IPS DF 19.7 (cell line): ENCODE measurements at regions not wholly inside any gene's neighbourhood (a gene's known extent, or its start where the extent isn't known, plus 50 kb on each side); places are given as distances from the start of the nearest gene placed in this dataset.

Source experiments
- DNase-seq: peaks from one replicate; pipeline ENCODE4 v3.0.0-alpha.2; 2013; ENCODE audit warnings: low read depth, low spot score

DNA sequence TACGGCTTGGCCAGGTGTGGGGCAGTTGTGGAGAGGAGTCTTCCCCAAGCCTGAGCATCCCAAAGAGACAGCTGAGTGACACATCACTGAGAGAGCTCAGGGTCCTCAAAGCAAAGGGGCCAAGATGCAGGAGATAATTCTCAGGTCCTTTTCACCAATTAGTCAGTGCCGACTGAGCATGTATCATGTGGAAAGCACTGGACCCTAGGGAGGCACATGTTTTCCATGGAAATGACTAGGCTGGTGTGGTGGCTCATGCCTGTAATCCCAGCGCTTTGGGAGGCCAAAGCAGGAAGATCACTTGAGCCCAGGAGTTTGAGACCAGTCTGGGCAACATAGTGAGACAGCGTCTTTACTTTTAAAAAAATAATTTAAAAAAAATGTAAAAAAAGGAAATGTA lies 67.3 kb upstream of the PRPS1 start:
- DNase-seq = no peak

DNA sequence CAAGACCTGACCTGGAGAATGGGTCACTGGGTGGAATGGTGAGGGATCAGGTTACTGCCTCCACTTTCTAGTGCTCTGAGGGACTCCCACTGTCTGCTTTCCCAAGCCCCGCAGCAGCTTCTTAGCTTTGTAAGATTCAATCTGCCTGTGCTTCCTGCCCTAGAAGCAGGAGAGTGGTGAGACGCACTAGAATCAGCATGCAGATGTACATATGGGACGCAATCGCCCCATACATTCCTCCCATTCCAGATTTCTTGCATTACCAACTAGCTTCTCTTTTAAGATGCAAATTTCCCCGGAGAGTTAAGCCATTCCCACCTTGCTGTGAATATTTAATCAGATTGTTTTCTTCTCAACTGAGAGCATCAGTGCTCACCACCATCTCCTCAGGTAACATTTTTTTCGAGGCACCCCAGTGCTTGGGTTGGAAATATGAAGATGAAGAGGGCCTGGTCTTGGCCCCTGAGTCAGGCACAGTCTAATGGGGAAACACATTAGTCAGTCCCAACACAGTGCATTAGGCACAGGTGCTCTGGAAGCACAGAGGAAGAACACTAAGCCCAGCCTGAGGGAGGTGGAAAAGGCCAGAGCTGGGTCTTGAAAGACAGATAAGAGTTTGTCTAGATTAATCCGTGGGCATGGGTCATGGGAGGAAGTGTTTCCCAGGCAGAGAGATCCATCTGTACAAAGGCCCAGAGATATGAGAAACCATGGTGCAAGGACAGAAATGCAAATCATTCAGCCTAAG lies 66.7 kb upstream of the PRPS1 start:
- DNase-seq = peak; percentile 72

DNA sequence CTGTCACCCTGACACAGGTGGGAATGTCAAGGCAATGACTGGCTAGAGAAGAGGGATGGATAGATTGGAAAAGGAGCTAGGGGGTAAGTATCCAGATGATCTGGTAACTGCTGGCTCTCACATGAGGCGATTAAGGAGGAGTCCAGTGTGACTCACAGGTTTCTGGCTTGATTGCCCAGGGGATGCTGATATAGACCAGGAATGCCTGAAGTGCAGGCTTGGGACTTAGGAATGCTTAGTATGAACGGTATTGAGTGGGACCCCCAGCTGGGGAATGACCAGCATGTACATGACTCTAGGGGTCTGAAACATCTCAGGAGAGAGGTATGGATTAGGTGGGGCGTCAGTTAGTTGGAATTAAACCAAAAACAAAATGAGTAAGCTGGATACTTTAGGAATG lies 65.8 kb upstream of the PRPS1 start:
- no peak for DNase-seq

DNA sequence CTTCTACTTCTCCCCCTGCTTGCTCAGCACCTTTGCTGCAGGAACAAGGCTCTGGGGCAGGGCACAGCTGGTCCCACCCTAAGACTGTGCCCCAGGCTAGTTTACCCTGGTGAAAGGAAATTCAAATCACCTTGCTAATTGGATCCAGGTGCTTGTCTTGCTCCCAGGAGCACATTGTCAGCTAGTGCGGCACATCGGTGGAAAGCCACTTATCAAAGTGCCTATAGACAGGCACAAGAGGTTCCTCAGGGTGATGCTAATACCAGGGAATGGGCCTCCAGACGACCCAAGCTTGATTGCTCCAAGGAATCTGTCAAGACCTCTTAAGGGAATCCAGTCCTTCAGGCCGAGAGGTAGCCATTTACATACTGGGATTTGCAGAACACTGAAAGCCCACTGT lies 64.5 kb upstream of the PRPS1 start:
- DNase-seq = no peak

DNA sequence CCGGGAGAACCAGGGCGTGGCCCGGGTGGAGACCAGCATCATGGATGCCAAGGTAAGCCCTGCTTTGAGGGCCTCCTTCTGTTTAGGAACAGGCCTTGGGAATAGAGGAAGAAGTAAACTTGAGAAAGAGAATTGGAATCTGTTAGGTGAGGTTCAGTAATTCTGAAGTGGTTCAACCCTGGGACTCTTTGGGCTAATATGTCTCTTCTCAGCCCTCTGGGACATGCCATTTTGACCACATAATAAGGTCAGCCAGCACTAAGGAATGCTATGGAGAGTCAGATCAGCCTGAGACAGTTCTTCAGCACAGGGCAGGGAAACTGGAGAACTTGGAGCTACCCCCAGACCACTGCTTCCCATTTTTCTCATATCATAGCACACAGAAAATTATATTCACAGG lies 63.3 kb upstream of the PRPS1 start:
- DNase-seq = no peak

DNA sequence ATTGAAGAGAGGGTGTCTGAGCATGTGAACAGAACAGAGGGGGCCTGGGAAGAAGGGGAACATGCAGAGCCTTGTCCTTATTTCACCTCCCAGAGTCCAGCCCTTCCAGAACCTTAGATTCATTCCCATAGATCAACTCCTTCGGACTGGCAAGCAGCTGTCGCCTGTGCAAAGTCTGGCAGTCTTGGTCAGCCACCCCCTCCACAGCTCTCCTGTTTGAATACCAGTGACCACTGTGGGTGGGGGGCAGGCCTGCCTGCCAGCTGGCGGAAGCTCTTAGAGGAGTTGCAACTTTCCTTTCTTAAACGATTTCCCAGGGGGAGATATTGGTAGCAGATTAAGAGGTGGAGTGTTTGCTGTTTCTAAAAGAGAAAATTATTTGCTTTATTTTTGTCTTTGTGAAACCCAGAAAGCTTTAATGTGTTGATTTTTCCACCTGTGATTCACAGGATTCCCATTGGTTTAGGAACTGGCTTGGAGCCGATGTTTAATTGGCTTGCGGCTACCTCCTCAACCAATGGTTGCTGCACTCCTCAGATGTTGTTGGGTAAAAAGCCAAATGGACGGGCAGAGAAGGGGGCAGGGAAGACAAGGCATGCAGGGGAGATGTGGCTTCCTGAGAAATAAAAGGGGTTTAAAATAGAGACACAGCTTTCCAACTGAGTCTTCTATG lies 62.2 kb upstream of the PRPS1 start:
- no peak for DNase-seq

DNA sequence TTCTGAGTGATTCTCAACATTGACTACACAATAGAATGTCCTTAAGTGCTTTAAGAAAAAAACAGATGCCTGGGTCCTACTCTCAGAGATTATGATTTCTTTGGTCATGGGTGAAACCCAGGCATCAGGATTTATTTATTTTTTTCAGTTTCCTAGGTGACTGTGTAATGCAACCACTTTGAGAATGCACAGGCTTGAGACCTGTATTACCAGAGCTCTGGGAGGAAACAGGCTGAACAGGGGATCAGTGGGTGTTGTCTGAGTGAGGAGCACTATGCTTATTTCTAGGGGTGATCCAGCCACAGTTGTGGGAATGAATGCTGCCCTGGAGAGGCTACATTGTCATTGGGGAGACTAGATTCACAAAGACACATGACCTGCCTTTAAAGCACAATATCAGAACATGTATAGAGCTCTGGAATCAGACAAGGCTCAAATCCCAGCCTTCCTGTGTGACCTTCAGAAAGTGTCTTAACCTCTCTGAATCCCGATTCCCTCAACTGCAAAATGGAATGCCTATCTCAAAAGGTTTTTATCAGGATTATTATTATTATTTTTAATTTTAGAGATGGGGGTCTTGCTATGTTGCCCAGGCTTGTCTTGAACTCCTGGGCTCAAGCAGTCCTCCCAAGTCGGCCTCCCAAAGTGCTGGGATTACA lies 61.6 kb upstream of the PRPS1 start:
- DNase-seq = no peak

DNA sequence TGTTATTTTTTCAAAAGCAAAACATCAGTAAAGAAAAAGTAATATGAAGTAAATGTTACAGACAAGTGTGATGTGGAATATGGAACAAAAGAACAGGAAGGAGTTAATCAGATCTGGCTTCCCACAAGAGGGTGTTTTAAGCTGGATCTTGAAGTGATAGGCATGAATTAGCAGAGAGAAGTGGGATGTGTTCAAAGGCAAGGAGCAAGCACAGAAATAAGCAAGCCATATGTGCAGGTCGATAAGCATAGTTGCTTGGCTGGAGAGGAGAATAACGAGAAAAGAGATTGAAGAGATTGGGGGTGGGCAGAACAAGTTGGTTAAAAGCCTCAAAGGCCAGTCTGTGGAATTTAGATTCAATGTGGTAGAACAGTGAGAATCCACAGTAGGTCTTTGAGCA lies 60.9 kb upstream of the PRPS1 start:
- no peak for DNase-seq

DNA sequence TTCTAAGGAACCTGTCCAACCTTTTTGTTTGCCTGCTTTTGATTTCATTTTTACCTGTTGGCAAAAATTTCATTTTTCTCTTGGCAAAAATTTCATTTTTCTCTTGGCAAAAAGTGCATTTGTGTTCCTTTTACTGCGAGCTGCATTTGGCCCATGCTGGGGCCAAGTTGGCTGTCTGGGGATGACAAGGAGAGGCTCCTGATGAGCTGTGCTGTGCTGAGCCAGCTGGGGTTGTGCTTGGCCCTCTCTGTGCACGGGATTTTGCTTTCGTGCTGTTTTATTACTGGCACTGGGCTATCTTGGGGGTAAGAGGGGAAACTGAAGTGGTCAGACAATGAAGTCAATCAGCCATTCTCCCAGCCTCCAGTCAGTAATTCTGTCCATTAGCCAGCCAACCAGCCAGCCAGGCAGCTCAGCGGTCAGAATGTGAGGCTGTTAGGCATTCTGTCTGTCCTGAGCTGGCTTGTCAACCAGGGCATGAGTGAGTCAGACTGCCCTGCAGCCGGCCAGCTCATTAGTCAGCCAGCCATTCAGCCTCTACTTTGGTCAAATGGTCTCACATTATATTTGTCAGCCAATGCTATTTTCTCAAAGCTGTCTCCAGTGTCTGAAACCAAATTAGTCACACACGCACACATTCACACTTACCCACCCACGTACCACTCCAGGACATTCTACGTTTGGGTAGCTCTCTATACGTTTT lies 56.9 kb upstream of the PRPS1 start:
- no peak for DNase-seq

DNA sequence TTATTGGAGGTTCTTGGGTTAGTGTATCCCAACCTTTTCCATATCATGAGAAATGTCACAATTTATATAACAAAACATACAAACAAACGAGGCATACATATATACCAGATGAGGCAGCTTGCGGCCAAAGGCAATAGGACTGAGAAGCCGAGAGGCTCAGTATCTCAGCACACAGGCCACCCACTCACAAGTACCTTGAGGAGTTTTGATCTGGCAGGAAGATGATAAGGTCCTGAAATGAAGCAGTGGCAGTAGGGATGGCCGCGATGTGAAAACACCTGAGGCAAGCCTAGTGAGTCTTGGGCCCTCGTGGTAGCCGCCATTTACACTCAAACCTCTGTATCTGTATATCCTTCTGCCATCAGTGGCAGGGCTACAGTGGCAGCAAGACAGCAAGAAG lies 55.3 kb upstream of the PRPS1 start:
- DNase-seq = no peak

DNA sequence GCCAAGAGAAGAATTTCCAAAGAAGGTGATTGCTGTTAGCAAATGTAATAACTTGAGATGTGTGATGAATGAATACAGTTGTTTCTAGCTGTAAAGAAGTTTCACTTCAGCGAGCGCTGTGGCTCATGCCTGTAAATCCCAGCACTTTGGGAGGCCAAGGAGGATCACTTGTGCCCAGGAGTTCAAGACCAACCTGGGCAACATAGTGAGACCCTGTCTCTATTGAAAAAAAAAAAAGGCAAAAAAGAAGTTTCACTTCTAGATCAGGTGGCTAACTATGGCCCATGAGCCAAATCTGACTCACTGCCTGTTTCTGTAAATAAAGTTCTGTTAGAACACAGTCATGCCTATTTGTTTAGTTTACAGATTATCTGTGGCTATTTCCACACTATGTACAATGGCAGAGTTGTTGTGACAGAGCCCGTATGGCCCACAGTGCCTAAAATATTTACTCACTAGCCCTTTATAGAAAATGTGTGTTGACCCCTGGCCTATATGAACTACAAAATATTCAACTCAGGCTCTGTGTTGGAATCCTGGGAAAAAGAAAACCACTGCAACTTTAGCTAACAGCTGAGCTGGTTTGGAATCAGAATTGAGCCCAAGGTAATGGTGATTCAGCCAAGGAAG lies 54.1 kb upstream of the PRPS1 start:
- DNase-seq = no peak

DNA sequence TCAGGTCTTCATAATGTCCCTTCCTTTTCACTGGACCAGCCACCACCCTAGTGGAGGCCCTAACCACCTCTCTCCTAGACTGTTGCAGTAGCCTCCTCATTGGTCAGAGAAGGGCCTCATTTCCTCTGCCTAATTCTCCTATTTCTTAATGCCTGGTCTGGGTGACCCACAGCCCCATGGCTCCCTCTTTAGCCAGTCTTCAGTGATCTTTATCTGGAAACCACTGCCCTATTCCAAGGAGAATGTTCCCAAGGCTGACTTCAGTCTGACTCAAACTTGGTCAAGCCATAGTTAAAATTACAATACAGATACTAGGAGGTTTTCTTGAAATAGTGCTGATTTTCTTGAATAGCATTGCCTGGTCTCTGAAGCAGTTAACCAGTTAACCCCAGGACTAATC lies 53.6 kb upstream of the PRPS1 start:
- no peak for DNase-seq

DNA sequence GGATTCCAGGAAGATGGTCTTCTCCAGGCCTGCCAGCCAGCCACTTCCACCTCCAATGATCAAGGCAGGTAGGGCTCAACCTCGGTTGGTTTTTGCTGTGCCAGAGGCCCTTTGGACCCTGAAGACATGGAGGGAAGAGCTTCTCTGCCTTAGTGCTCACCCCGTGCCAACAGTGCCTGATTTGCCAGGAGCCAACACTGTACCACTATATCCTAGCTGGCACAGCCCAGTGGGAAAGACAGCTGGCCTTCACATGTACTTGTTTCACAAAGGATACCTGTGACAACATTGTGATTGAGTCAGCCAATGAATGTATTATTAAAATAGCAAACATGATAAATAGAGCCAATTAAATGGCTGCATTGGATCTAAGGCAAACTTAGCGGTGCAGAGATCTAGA lies 51.9 kb upstream of the PRPS1 start:
- no peak for DNase-seq

DNA sequence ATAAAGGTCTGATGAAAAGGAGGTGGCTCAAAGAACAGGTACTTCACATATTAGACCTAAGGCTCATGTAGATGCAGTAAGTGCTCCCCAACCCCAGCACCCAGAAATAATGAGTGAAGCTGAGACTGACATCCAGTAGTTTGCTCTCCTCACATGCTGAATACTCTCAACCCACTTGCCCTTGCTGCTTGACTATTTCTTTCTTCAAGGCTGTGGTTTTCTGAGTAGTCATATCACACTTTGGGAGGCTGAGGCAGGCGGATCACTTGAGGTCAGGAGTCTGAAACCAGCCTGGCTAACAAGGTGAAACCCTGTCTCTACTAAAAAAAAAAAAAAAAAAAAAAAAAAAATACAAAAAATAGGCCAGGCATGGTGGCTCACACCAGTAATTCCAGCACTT lies 51.5 kb upstream of the PRPS1 start:
- no peak for DNase-seq

DNA sequence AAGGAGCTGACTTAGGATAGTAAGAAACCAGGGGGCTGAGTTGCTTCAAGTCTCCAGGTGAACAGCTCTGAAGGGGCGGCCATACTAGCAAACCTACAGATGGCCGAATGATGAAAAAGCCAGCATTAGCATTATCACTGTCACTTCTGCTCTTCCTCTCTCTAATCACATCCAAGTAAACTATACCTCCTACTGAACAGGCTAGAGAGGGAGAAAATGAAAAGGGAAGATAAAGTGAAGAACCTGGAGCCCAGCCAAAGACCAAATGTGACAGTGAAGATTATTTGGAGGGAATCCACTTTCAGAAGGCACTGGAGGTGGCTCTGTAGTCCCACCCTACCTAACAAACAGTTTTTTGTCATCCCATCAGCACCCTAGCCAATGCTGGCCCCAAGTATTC lies 50.4 kb upstream of the PRPS1 start:
- DNase-seq = no peak
